HEK293T (cell line): ENCODE measurements at regions not wholly inside any gene's neighbourhood (a gene's known extent, or its start where the extent isn't known, plus 50 kb on each side); places are given as distances from the start of the nearest gene placed in this dataset.

Source experiments
- ARNT ChIP-seq: fragments of 450-650 bp; IDR thresholded peaks from 2 replicates; pipeline ENCODE4 v1.6.1; 2017; ENCODE audit warnings: mild to moderate bottlenecking
- BHLHE40 ChIP-seq: fragments of 450-650 bp; IDR thresholded peaks from 2 replicates; pipeline ENCODE4 v1.6.1; 2016; ENCODE audit warnings: mild to moderate bottlenecking, moderate library complexity, borderline replicate concordance
- CTBP1 ChIP-seq: fragments of 450-650 bp; IDR thresholded peaks from 2 replicates; pipeline ENCODE4 v1.6.1; 2016; ENCODE audit warnings: borderline replicate concordance
- ELF4 ChIP-seq: fragments of 450-650 bp; IDR thresholded peaks from 2 replicates; pipeline ENCODE4 v1.6.1; 2017; ENCODE audit warnings: antibody characterized with exemption
- FOXA1 ChIP-seq: fragments of 450-650 bp; IDR thresholded peaks from 2 replicates; pipeline ENCODE4 v1.6.1; 2016; ENCODE audit warnings: mild to moderate bottlenecking
- FOXK2 ChIP-seq: fragments of 450-650 bp; IDR thresholded peaks from 2 replicates; pipeline ENCODE4 v1.6.1; 2016; ENCODE audit warnings: mild to moderate bottlenecking
- FOXM1 ChIP-seq: fragments of 450-650 bp; IDR thresholded peaks from 2 replicates; pipeline ENCODE4 v1.6.1; 2017; ENCODE audit warnings: mild to moderate bottlenecking, borderline replicate concordance
- HDGF ChIP-seq: fragments of 450-650 bp; IDR thresholded peaks from 2 replicates; pipeline ENCODE4 v1.6.1; 2017; ENCODE audit warnings: antibody characterized with exemption, borderline replicate concordance
- LEF1 ChIP-seq: fragments of 450-650 bp; IDR thresholded peaks from 2 replicates; pipeline ENCODE4 v1.6.1; 2017; ENCODE audit warnings: mild to moderate bottlenecking, borderline replicate concordance
- PKNOX1 ChIP-seq: fragments of 450-650 bp; IDR thresholded peaks from 2 replicates; pipeline ENCODE4 v1.6.1; 2016
- SP1 ChIP-seq: fragments of 450-650 bp; IDR thresholded peaks from 2 replicates; pipeline ENCODE4 v1.6.1; 2017
- SUZ12 ChIP-seq: fragments of 450-650 bp; IDR thresholded peaks from 2 replicates; pipeline ENCODE4 v1.6.1; 2016; ENCODE audit warnings: mild to moderate bottlenecking
- TARDBP ChIP-seq: fragments of 450-650 bp; IDR thresholded peaks from 2 replicates; pipeline ENCODE4 v1.6.1; 2016
- ZNF384 ChIP-seq: fragments of 450-650 bp; IDR thresholded peaks from 2 replicates; pipeline ENCODE4 v1.6.1; 2016

- TF ChIP-seq TARDBP (no peak), FOXA1 (no peak), LEF1 (no peak), FOXM1 (no peak), ZNF384 (no peak), BHLHE40 (no peak), FOXK2 (no peak), ELF4 (no peak), SP1 (no peak), ARNT (no peak), HDGF (no peak), SUZ12 (no peak), CTBP1 (no peak), PKNOX1 (no peak)
Observed at GRCh38 chr20:24764794-24765202, 184.3 kb upstream of the CST7 start.
